DND-41 (cell line): ENCODE measurements at regions not wholly inside any gene's neighbourhood (a gene's known extent, or its start where the extent isn't known, plus 50 kb on each side); places are given as distances from the start of the nearest gene placed in this dataset.

Experiments
- ATAC-seq: fragments of 200-7000 bp; cut with Tn5 transposase; 3 replicates; pipeline ENCODE4 v1.9.1; 2021; ENCODE audit warnings: low read depth; ENCODE audit not compliant: insufficient read depth
- DNase-seq: peaks from one replicate; pipeline ENCODE4 v3.0.0-alpha.2; 2020
- H2AFZ ChIP-seq: 2 replicates; pipeline ENCODE4 v1.6.0; 2012; ENCODE audit warnings: low read depth, low read length
- H3K27ac ChIP-seq: 2 replicates; pipeline ENCODE4 v1.5.1; 2012; ENCODE audit warnings: low read length, inconsistent platforms
- H3K27me3 ChIP-seq: fragments of 200-600 bp; sonication (generic); 2 replicates; pipeline ENCODE4 v1.6.0; 2012; ENCODE audit warnings: low read length, mild to moderate bottlenecking, inconsistent platforms; ENCODE audit not compliant: insufficient read depth, poor library complexity
- H3K36me3 ChIP-seq: 2 replicates; pipeline ENCODE4 v1.5.1; 2012; ENCODE audit warnings: low read length, inconsistent platforms; ENCODE audit not compliant: insufficient read depth
- H3K4me1 ChIP-seq: 2 replicates; pipeline ENCODE4 v1.5.1; 2012; ENCODE audit warnings: mild to moderate bottlenecking, low read length; ENCODE audit not compliant: insufficient read depth
- H3K4me2 ChIP-seq: 2 replicates; pipeline ENCODE4 v1.6.0; 2012; ENCODE audit warnings: mild to moderate bottlenecking, moderate library complexity, low read length, inconsistent platforms; ENCODE audit not compliant: insufficient read depth
- H3K4me3 ChIP-seq, 2 experiments: fragments of 200-600 bp in 1 of 2; shearing (Covaris generic) in 1 of 2; 2 replicates each; pipeline ENCODE4 v1.5.1; 2012 to 2016; ENCODE audit warnings: inconsistent platforms in 2 of 2, low read length in 2 of 2, mild to moderate bottlenecking in 2 of 2, low read depth in 1 of 2, moderate library complexity in 1 of 2
- H3K79me2 ChIP-seq: 2 replicates; pipeline ENCODE4 v1.6.0; 2012; ENCODE audit warnings: low read length, inconsistent platforms; ENCODE audit not compliant: insufficient read depth
- H3K9ac ChIP-seq: 2 replicates; pipeline ENCODE4 v1.6.0; 2012; ENCODE audit warnings: low read depth, mild to moderate bottlenecking, inconsistent platforms, low read length, moderate library complexity
- H3K9me3 ChIP-seq: 2 replicates; pipeline ENCODE4 v1.5.1; 2012; ENCODE audit warnings: low read length, moderate library complexity, mild to moderate bottlenecking, inconsistent platforms; ENCODE audit not compliant: insufficient read depth, severe bottlenecking
- H4K20me1 ChIP-seq: 2 replicates; pipeline ENCODE4 v1.6.0; 2012; ENCODE audit warnings: low read length; ENCODE audit not compliant: insufficient read depth
- CTCF ChIP-seq: IDR thresholded peaks from 2 replicates; pipeline ENCODE4 v1.5.1; 2012; ENCODE audit warnings: borderline replicate concordance, low read length, moderate library complexity, mild to moderate bottlenecking; ENCODE audit not compliant: poor library complexity, severe bottlenecking; ENCODE audit errors: extremely low read depth
- EZH2 ChIP-seq: IDR thresholded peaks from 3 replicates; pipeline ENCODE4 v1.6.1; 2012; ENCODE audit warnings: borderline replicate concordance, low read depth, mild to moderate bottlenecking, moderate library complexity, low read length, inconsistent platforms; ENCODE audit not compliant: severe bottlenecking

GRCh38 chr19:32231020-32231419 is 114.4 kb upstream of the ZNF507 start:
- peaks cover 7% of the 10 kb centered on the region for H3K27me3 ChIP-seq
- no peaks in the 10 kb centered on the region for H3K79me2 ChIP-seq
- H2AFZ ChIP-seq, result no peak overlapping the region
- H3K27ac ChIP-seq, result no peak overlapping the region
- no peaks in the 10 kb centered on the region for H3K9me3 ChIP-seq
- no peak for DNase-seq
- no peak overlapping the region for H3K9ac ChIP-seq
- ATAC-seq, result no peak
- TF ChIP-seq EZH2, result no peak
- TF ChIP-seq CTCF, result no peak
- no peaks in the 10 kb centered on the region for H3K4me1 ChIP-seq
- H3K4me2 ChIP-seq, result no peak overlapping the region
- H4K20me1 ChIP-seq, result peaks cover 4% of the 10 kb centered on the region; the same call in 1 of the 2 replicates
- H3K36me3 ChIP-seq, result no peaks in the 10 kb centered on the region
- no peak overlapping the region for H3K4me3 ChIP-seq

- H3K27me3 ChIP-seq, result peaks cover 5% of the 10 kb centered on the region
- H3K4me3 ChIP-seq, result no peak overlapping the region
- H3K79me2 ChIP-seq, result no peaks in the 10 kb centered on the region
- H3K9ac ChIP-seq, result no peak overlapping the region
- peaks cover 4% of the 10 kb centered on the region; the same call in 1 of the 2 replicates for H4K20me1 ChIP-seq
- TF ChIP-seq EZH2 (no peak), CTCF (no peak)
- H3K36me3 ChIP-seq, result no peaks in the 10 kb centered on the region
- ATAC-seq (no peak), DNase-seq (no peak)
- H3K4me1 ChIP-seq, result no peaks in the 10 kb centered on the region
- no peak overlapping the region for H3K4me2 ChIP-seq
- no peak overlapping the region for H3K27ac ChIP-seq
- H2AFZ ChIP-seq, result no peak overlapping the region
- H3K9me3 ChIP-seq, result no peaks in the 10 kb centered on the region
Observed at GRCh38 chr19:32231691-32232090, 113.7 kb upstream of the ZNF507 start.

- no peaks in the 10 kb centered on the region for H3K4me1 ChIP-seq
- ATAC-seq (no peak), DNase-seq (no peak)
- no peaks in the 10 kb centered on the region for H3K9me3 ChIP-seq
- no peaks in the 10 kb centered on the region for H3K79me2 ChIP-seq
- no peaks in the 10 kb centered on the region for H3K36me3 ChIP-seq
- no peak overlapping the region for H3K4me3 ChIP-seq
- no peak overlapping the region for H3K4me2 ChIP-seq
- H3K9ac ChIP-seq, result no peak overlapping the region
- H2AFZ ChIP-seq, result no peak overlapping the region
- H4K20me1 ChIP-seq, result peaks cover 4% of the 10 kb centered on the region; the same call in 1 of the 2 replicates
- peaks cover 5% of the 10 kb centered on the region for H3K27me3 ChIP-seq
- H3K27ac ChIP-seq, result no peak overlapping the region
- TF ChIP-seq CTCF (no peak), EZH2 (no peak)
Observed at GRCh38 chr19:32232449-32232848, 113.0 kb upstream of the ZNF507 start.

GRCh38 chr19:32233091-32233490 is 112.3 kb upstream of the ZNF507 start:
- Histone ChIP-seq H3K9me3 (no peaks in the 10 kb centered on the region), H3K9ac (no peak overlapping the region), H3K4me2 (no peak overlapping the region), H3K36me3 (no peaks in the 10 kb centered on the region), H3K27ac (no peak overlapping the region), H3K27me3 (peaks cover under 1% of the 10 kb centered on the region), H3K4me1 (no peaks in the 10 kb centered on the region), H4K20me1 (peaks cover 4% of the 10 kb centered on the region; the same call in 1 of the 2 replicates), H3K79me2 (no peaks in the 10 kb centered on the region), H3K4me3 (no peak overlapping the region), H2AFZ (no peak overlapping the region)
- TF ChIP-seq CTCF (no peak), EZH2 (no peak)
- DNase-seq, result no peak
- no peak for ATAC-seq
